ENCODE measurements at regions not wholly inside any gene's neighbourhood (a gene's known extent, or its start where the extent isn't known, plus 50 kb on each side); places are given as distances from the start of the nearest gene placed in this dataset.
"Not testable (repeated sequence)": the region's sequence is repeated elsewhere in the genome, so short reads cannot be mapped to it uniquely, and the experiment has no call there.

DNA sequence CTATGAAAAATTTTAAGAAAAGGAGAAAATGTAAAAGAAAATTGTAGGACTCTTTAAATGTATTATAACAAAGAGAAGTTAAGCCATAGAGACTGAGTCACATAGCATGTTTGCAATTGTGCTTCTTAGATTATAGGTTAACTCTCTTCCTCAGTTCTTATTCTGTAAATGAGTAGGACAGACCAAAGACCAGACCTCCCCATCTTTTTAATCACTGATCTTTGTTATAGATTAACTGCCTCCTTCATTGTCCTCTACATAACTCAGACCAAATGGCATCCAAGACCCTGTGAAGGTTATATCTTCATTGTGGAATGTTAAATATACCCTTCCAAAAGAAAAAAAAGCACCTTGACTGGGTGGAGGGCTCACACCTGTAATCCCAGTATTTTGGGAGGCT, 316.9 kb upstream of the LRRTM4 start:
- DNase-seq = no peak

DNA sequence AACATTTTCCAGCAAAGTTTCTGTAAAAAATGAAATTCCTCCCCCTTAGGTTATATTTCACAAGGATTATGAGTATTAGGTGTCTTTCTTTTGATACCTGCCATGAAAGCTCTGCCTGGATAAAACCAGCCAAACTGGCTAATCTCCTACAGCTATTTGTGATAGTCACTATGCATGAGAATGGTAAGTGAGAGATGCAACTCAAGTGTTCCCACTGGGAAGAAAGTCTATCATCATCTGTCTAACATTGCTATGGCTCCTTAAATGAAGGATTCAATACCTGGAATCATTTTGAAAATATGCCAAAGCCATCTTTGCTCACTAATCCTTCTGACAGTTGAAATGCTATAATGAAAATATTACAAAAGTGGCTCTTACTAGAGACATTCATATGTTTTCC, 339.9 kb upstream of the LRRTM4 start:
- DNase-seq = no peak

DNA sequence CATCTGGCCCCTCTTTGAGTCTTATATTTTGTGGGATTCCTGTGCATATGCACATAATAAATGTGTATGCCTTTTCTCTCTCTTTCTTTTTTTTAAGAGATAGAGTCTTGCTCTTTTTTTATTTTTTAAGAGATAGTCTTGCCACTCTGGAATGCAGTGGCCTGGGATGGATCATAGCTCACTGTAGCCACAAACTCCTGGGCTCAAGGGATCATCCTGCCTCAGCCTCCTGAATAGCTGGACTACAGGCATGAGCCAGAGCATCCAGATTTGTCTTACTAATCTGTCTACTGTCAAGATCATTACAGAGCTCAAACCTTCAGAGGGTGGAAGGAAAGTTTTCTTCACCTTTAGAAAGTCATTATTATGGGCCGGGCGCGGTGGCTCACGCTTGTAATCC, 342.2 kb upstream of the LRRTM4 start:
- no peak for DNase-seq

DNA sequence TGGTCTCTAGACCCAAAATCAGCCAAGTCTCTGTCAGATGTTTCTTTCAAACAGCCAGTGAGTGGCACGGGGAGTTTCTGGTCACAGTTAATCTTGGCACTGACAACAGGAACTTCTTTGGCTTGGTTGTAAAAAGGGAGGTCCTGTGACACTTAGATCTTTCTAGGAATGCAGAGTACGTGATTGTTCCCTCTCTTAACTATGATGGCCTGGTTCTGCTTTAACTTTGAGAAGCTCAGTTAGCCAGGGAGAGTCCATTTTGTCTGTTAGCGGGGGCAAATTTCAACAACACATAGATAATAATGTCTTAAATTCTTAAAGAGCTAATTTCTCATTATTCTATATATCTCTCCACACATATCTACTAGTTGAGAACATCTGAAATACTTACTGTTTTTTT, 344.5 kb upstream of the LRRTM4 start:
- DNase-seq = no peak

DNA sequence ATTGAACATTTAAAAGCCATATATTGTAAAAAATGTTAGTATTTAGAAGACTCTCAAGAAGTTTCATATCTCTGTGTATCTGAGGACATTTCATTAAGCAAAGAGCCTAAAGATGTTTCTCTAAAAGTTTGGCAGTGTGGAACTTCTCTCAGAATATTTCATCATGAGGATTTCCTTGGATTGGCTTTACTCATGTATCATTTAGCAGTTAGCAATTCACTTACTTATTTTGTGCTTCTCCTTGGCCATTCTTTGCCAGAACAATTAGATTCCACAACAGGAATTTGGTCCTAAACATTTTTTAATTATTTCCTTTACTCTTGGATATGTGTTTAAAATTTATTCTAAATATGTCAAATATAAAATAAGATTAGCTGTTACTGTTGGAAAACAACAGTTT, 345.0 kb upstream of the LRRTM4 start:
- DNase-seq = no peak

DNA sequence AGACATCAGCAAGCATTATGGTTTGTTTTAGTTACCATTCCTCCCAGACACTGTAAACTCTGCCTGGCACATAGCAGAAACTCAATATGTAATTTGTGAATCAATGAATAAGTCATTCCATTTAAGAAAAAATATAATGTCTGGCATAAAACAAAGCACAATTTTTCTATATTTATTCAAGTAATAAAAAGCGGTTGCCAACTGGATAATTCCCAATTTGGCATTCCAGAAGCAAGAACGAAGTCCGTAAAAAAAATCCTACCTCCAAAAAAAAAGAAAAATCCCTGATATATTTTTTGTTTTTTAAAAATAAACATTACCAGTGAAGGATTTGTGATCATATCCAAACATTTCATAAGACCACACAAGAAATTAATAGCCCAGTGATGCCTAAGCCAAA, 351.3 kb upstream of the LRRTM4 start:
- DNase-seq = no peak

DNA sequence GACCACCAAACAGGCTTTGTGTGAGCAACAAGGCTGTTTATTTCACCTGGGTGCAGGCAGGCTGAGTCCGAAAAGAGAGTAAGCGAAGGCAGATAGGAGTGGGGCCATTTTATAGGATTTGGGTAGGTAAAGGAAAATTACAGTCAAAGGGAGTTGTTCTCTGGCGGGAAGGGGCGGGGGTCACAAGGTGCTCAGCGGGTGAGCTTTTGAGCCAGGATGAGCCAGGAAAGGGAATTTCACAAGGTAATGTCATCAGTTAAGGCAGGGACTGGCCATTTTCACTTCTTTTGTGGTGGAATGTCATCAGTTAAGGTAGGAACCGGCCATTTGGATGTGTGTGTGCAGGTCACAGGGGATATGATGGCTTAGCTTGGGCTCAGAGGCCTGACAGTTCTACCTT, 378.0 kb upstream of the LRRTM4 start:
- DNase-seq = not testable (repeated sequence)

DNA sequence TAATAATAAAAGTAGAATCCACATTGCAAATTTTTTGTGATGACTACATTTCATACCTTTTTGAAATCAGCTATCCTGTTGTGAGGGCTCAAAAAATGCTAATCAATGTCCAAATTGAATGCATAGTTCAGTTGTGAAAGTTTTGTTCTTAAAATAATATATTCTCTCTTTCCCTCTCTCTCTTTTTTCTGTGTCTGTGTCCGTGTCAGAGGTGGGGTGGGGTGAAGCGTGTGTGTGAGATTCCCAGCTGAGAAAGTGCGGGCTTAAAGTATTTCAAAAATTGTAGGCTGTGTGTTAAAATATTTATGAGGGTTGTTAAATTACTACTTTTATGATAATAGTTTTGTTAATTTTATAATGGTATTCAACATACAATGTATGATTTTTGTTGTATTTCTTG, 388.0 kb upstream of the LRRTM4 start:
- no peak for DNase-seq

DNA sequence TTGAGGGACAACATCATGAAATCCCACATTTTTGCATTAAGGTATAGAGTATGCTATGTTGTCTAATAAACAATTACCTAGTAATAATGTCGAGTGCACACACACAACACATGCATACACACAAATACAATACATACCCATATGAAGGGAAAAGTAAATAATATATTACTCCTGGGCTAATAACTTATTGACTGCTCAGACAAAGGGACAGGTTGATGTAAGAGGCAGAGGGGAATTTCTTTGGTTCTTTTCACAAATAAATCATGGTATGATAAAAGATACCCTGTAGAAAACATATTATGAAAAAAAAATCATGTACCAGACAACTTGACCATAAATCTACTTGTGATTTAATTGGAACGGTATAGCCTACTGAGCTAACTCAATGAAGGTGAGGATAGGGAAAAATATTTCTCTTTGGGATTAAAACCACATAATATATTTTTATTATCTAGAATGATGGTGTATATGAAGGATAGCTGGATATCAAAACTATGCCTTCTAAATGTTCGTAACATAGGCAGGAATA, 398.7 kb upstream of the LRRTM4 start:
- no peak for DNase-seq

DNA sequence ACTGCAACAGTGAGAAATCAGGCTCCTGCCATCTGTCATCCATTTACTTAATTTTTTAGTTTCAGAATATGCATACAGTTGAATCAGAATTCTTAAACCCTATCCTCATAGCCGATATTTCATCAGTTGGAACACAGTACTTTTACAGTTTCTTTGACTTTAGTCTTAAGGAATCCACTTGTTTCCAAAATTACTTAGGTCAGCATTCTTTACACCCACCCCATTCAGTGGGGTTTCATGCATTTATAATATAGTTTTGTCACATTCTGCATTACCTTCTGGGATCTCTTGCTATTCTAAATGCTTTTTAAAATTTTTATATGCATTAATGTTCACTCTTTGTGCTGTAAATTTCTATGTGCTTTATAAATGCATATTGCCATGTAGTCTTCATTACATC, 400.4 kb upstream of the LRRTM4 start:
- no peak for DNase-seq

DNA sequence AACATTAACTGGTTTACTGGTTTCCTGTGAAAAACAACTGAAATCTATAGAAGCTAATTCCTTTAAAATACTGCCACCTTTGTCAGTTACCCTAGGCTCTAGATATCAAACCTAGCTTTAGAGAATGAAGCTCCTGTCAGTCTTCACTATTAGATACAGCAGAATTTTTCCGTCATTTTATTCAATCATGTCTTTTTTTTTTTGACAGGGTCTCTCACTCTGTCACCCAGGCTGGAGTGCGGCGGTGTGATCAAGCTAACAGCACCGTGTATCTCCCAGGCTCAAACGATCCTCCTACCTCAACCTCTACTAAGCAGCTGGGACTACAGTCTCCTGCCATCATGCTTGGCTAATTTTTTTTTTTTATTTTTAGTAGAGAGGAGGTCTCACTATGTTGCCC, 415.2 kb upstream of the LRRTM4 start:
- no peak for DNase-seq

DNA sequence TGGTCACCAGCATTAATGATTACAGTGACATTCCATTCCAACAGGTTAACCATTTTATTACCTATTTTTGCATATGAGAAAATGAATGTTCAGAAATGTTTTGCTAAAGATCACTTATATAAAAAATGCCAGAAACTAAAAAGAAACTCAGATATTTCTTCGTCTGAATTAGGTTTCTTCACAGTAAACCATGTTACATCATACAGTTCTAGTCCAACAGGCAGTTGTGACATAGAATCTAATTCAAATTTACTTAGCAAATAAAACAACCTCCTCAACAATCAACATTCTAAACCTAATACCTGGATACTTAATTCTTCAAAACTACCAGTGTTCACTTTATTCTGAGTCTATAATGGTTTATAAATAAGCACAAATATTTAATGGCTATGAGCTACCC, 416.3 kb upstream of the LRRTM4 start:
- no peak for DNase-seq

DNA sequence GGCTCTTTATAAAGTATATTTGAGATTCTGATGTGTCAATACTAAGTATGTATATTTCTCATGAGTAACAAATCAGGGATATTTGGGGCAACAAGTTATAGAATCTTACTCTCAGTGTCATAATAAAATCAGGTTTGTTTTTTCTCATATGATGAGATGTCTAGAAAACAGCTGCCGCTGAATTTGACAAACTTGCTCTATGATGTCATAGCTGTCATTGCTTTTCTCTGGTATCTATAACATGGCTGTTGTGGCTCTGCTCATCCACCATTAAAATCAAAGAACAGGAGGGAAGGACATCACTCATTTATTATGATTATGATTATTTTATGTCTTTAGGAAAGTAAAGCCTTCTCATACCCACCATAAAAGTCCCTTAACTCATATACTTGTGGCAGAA, 417.2 kb upstream of the LRRTM4 start:
- DNase-seq = no peak

DNA sequence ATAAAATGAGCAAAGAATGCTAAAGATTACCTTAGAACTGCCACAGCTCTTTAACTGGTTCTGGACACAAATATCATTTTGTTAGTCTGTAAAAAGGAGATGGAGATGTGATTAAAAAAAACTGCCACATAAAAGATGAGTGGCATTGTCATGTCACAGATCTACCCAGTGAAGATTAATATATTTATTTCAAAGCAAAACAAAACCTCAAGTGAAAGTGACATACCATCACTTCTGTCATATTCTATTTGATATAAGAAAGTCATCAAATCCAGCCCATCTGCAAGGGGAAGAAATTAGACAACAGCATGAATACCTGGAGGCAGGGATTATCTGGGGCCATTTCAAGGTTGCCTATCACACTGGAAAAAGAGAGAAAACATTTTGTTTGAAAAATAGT, 417.6 kb upstream of the LRRTM4 start:
- DNase-seq = no peak

DNA sequence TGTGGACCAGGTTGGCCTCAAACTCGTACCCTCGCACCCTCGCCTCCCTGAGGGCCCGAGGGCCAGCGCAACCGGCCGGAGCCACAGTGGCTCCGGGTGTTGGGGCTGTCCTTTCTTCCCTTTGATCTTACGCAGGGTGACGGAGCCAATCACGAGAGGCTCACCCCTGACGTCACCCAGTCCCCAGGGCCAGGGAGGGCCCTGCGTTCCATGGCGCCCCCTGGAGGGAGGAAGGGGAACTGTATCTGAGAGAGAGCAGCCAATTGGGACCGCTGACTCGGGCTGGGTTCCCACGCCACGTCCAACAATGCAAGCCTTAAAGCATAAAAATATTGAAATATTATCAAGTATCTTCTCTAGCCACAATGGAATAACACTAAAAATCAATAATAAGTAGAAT, 432.8 kb upstream of the LRRTM4 start:
- DNase-seq = no peak

DNA sequence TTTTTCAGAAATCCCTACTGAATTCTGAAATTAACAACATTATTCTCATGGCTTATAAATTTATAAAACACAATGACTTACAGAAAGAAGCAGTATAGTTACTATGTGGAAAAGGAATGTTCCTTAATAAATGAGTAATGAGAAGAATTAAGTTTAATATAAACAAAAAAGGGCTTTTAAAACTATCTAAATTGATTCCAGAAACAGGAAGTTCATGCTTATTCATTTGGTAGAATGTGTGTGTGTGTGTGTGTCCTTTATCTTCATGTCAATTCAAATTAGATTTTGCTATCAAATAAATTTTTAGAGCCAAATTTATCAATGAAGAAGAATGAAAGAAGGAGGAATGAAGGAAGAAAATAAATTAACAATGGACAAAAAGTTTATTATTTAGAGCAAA, 440.8 kb upstream of the LRRTM4 start:
- no peak for DNase-seq

DNA sequence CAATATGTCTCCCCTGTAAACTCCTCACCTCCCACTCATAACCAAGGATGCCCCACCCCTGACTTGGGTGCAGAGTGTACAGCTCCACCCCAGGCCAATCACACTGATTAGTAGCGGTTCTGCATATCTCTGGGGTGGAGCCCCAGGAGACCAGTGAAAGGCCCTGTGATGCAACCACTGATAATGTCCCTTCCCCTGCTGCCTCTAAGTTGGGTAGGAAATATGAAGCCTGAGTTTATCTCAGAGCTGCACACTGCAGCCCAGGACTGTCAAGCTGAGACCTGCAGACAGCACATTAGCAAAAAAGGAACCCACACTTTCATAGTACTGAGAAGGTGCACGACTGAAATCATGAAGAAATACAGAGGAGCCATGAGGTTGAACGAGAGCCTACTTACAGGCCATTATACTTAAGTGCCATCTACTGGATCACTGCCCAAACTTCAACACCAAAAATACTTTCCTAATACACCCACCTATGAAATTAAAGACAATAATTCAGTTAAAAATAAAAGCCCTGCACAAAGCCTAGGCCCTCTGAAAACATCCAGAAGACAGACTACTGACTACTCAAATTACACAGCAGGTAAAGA, 455.4 kb upstream of the LRRTM4 start:
- DNase-seq = no peak

DNA sequence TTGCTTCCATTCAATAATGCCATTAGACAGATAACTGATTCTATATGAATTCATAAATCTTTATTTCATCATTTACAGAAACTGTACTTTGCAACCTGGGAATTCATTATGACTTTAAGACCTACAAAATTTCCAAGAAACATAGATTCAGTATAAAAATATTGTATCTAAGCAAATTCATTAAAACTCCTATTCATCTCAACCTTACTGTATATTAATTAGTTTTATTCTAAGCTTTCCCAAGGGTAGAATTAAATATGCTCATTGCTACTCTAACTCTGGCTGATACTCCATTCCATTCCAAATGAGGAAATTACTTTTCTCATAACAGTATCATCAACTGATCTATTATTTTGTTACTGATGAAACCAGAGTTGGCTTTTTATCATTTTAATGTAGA, 473.0 kb upstream of the LRRTM4 start:
- no peak for DNase-seq

DNA sequence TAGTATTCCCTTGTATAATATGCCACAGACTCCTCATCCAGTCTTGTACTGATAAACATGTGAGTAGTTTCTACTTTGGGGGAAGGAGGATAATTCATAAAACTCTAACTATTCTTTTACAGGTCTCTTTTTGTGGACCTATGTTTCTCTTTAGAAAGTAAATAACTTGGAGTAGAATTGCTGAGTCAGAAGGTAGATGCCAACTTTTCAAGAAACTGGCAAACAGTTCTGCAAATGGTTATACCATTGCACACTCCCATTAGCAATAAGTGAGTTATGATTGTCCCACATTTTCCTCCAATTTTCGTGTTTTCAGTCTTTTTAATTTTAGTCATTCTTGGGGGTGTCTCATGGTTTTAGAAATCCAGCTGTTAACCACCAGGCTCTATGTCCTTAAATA, 477.2 kb upstream of the LRRTM4 start:
- no peak for DNase-seq

DNA sequence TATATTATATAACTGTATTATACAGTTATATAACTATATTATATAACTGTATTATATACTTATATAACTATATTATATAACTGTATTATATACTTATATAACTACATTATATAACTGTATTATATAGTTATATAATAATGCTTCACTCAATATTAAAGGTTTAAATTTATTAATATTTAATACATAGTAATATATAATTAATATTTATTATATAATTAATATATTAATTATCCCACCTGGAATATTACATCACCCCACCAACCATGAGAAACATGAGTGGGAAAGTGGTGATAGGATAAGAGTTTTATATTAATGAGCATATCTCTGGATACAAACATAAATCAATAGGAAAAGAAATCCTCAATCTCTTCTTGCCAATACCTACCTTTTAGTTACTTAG, 487.1 kb upstream of the LRRTM4 start:
- no peak for DNase-seq

DNA sequence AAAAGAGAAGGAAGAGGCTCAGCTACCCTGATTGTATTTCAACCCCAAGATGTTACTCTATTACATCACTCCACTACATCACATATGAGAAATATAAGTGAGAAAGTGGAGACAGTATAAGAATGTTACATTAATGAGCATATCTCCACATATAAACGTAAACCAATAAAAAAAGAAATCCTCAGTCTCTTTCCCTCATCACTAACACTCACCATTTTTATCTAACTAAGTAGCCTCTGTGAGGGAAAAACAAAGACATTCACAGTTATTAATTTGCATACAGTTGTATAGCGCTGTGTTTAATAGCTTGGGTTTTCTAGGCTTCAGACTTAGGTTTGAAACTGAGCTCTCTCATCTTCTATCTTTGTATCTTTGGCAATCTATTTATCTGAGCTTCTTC, 489.1 kb upstream of the LRRTM4 start:
- no peak for DNase-seq

DNA sequence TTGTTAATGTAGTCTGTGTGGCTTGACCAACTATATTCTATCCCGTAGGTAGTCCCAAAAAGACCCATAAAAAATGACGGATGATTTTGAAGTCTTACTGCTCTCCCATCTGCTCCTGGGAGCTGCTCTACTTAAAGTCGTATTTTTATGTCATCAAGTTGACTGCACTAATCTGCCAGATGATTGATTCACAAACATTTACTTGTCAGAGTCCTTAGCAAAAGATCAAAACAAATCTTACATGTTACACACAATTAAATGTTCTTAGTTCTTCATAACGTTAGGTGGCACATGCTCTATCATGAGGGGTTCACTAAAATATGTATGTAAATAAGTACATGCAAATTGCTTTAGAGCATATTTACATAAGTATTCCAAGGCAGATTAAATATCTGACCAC, 498.3 kb upstream of the LRRTM4 start:
- DNase-seq = no peak

DNA sequence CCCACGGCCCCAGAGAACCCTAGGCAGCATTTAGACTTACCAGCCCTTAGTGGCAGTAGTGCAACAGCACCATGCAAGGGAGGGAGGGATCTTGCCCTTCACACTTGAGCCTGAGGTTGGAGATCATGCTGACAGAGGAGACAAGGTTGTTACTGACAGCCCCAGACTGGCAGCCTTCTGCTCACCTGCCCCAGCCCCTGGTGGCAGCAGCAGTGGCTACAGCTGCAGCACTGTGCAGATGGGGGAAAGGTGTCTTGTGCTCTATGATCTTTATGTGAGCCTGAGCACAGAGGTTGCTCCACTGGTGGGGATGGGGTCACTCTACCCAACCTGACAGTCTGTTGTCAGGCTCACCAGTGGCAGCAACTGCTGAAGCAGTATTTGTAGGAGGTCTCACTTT, 501.2 kb upstream of the LRRTM4 start:
- no peak for DNase-seq

DNA sequence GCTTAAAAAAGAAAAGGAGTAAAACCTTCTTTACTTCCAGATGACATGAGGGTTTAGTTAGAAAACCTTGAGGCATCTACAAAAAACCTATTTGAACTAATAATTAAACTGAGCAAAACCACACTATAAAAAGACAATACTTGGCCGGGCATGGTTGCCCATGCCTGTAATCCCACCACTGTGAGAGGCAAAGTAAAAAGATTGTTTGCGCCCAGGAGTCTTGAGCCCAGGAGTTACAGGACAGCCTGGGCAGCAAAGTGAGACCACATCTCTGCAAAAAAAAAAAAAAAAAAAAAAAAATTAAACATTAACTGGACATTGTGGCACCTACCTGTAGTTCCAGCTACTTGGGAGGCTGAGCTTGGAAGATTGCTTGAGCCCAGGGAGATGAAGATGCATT, 502.8 kb upstream of the LRRTM4 start:
- no peak for DNase-seq

DNA sequence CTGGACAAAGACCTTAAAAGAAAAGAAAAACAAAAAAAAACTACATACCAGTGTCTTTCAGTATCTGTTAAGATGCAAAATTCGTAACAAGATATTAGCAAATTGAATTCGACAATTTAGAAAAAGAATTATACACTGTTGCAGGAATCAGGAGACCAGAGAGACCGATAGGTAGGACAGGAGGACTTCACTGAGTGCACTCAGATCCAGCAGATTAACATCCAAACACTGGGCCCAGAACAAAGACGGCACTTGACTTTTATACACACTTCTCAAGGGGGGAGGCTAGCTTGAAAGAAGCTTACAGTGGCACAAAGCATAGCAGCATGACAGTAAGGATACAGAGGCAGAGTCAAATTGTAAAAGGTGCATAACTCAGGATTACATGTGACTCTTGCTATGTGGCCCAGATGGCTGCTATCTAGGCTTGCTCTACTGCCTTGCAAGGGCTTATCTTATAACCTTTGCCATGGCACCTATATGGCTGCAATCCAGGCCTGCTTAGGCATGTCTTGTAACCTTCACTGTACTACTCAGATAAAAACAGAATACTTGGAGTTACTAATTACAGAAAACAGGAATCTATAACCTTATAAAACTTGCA, 507.3 kb upstream of the LRRTM4 start:
- no peak for DNase-seq
